ENCODE measurements at regions not wholly inside any gene's neighbourhood (a gene's known extent, or its start where the extent isn't known, plus 50 kb on each side); places are given as distances from the start of the nearest gene placed in this dataset.
"Not testable (repeated sequence)": the region's sequence is repeated elsewhere in the genome, so short reads cannot be mapped to it uniquely, and the experiment has no call there.

- no peak for DNase-seq
Measured at GRCh38 chr3:87478716-87479115, 202.3 kb upstream of the POU1F1 start.

- no peak for DNase-seq
Measured at GRCh38 chr3:87473944-87474343, 197.6 kb upstream of the POU1F1 start.

GRCh38 chr3:87468938-87469337, 192.6 kb upstream of the POU1F1 start:
- no peak for DNase-seq

GRCh38 chr3:87468235-87468634, 191.9 kb upstream of the POU1F1 start:
- DNase-seq: no peak

- no peak for DNase-seq
Measured at GRCh38 chr3:87462228-87462627, 185.8 kb upstream of the POU1F1 start.

- no peak for DNase-seq
Measured at GRCh38 chr3:87461443-87461842, 185.1 kb upstream of the POU1F1 start.

GRCh38 chr3:87461036-87461435, 184.7 kb upstream of the POU1F1 start:
- DNase-seq: no peak

- DNase-seq: no peak
Measured at GRCh38 chr3:87448558-87448957, 172.2 kb upstream of the POU1F1 start.

GRCh38 chr3:87446849-87447387, 170.5 kb upstream of the POU1F1 start:
- DNase-seq: no peak

GRCh38 chr3:87442470-87442869, 166.1 kb upstream of the POU1F1 start:
- no peak for DNase-seq

- no peak for DNase-seq
Measured at GRCh38 chr3:87437765-87438164, 161.4 kb upstream of the POU1F1 start.

GRCh38 chr3:87436781-87437543, 160.6 kb upstream of the POU1F1 start:
- DNase-seq: no peak

GRCh38 chr3:87435926-87436620, 159.7 kb upstream of the POU1F1 start:
- DNase-seq: no peak

GRCh38 chr3:87433445-87433844, 157.1 kb upstream of the POU1F1 start:
- not testable (repeated sequence) for DNase-seq

GRCh38 chr3:87426918-87427317, 150.5 kb upstream of the POU1F1 start:
- no peak for DNase-seq

- DNase-seq: no peak
Measured at GRCh38 chr3:87425056-87425455, 148.7 kb upstream of the POU1F1 start.

GRCh38 chr3:87423336-87423735, 147.0 kb upstream of the POU1F1 start:
- DNase-seq: no peak

- no peak for DNase-seq
Measured at GRCh38 chr3:87422333-87422732, 145.9 kb upstream of the POU1F1 start.

- no peak for DNase-seq
Measured at GRCh38 chr3:87420171-87420570, 143.8 kb upstream of the POU1F1 start.

- DNase-seq: no peak
Measured at GRCh38 chr3:87414271-87414670, 137.9 kb upstream of the POU1F1 start.

- DNase-seq: no peak
Measured at GRCh38 chr3:87413814-87414213, 137.4 kb upstream of the POU1F1 start.

GRCh38 chr3:87410110-87410509, 133.7 kb upstream of the POU1F1 start:
- no peak for DNase-seq

GRCh38 chr3:87398168-87398801, 121.9 kb upstream of the POU1F1 start:
- no peak for DNase-seq

GRCh38 chr3:87397211-87397610, 120.8 kb upstream of the POU1F1 start:
- no peak for DNase-seq

Measured in activated CD4-positive, alpha-beta T cell treated with anti-CD3 and anti-CD28 coated beads, Interleukin-2, amount 50 U/mL, for 4 hours (primary cell).